ENCODE measurements at regions not wholly inside any gene's neighbourhood (a gene's known extent, or its start where the extent isn't known, plus 50 kb on each side); places are given as distances from the start of the nearest gene placed in this dataset.
A peak's percentile ranks its signal among the peaks of the same experiment; 100 is the strongest.
"Not testable (repeated sequence)": the region's sequence is repeated elsewhere in the genome, so short reads cannot be mapped to it uniquely, and the experiment has no call there.

DNA sequence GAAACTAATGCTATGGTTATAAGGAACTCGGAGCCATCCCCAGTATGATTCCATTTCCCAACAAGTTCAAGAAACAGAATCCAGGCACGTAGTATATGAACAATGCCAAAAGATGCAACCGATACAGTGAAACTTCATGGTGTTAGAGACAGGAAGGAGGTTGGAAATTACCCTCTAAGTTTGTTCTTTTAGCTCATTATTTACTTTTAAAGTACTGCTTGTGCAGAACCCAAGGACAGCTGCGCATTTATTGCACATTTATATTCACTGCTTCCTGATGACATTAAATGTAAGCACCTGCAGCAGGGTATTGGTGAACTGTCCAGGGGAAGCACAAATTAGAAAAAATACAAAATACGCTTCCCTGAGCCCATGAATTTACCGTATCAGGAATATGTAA, 63.0 kb upstream of the CYP1B1 start:
- WGBS, 2 donors = 88 to 96% methylated on average over 6 of the region's 6 CpGs
- Histone ChIP-seq H3K4me1 (no peaks in the 10 kb centered on the region), H3K27me3 (no peaks in the 10 kb centered on the region), H3K27ac (no peak overlapping the region), H3K4me3 (replicated peaks in 1 of 3) (no peak overlapping the region), H3K36me3 (no peaks in the 10 kb centered on the region), H3K9me3 (no peaks in the 10 kb centered on the region)
- DNase-seq = no peak
- intact Hi-C loops (cut with DNase I) = no loop called here
- no peak for TF ChIP-seq POLR2A (IDR thresholded peaks at IDR 0.05)
- TF ChIP-seq, protein P1, sequence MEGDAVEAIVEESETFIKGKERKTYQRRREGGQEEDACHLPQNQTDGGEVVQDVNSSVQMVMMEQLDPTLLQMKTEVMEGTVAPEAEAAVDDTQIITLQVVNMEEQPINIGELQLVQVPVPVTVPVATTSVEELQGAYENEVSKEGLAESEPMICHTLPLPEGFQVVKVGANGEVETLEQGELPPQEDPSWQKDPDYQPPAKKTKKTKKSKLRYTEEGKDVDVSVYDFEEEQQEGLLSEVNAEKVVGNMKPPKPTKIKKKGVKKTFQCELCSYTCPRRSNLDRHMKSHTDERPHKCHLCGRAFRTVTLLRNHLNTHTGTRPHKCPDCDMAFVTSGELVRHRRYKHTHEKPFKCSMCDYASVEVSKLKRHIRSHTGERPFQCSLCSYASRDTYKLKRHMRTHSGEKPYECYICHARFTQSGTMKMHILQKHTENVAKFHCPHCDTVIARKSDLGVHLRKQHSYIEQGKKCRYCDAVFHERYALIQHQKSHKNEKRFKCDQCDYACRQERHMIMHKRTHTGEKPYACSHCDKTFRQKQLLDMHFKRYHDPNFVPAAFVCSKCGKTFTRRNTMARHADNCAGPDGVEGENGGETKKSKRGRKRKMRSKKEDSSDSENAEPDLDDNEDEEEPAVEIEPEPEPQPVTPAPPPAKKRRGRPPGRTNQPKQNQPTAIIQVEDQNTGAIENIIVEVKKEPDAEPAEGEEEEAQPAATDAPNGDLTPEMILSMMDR (IDR thresholded peaks at IDR 0.05) = no peak

DNA sequence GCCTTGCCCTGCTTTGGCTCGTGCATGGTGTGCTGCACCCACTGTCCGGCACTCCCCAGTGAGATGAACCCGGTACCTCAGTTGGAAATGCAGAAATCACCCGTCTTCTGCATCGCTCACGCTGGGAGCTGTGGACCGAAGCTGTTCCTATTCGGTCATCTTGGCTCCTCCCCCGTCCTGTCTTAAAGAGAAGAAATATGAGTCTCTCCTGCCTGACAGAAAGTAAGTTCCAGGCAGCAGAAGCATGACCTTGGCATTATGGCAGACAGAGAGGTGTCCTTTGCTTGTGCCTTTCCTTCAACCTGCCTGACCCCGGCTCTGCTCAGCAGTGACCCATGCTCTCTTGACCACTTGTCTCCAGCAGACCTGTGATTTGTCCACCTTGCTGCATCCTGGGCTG, 62.5 kb upstream of the CYP1B1 start:
- WGBS, 2 donors = 90 to 96% methylated on average over 10 of the region's 10 CpGs
- no peaks in the 10 kb centered on the region for H3K4me1 ChIP-seq
- H3K4me3 ChIP-seq (replicated peaks in 1 of 3) = no peak overlapping the region
- H3K27ac ChIP-seq = no peak overlapping the region
- no peak for DNase-seq
- intact Hi-C loops (cut with DNase I) = no loop called here
- H3K9me3 ChIP-seq = no peaks in the 10 kb centered on the region
- TF ChIP-seq POLR2A (IDR thresholded peaks at IDR 0.05) = no peak
- TF ChIP-seq, protein P1 (IDR thresholded peaks at IDR 0.05) = no peak
- H3K27me3 ChIP-seq = no peaks in the 10 kb centered on the region
- no peaks in the 10 kb centered on the region for H3K36me3 ChIP-seq

DNA sequence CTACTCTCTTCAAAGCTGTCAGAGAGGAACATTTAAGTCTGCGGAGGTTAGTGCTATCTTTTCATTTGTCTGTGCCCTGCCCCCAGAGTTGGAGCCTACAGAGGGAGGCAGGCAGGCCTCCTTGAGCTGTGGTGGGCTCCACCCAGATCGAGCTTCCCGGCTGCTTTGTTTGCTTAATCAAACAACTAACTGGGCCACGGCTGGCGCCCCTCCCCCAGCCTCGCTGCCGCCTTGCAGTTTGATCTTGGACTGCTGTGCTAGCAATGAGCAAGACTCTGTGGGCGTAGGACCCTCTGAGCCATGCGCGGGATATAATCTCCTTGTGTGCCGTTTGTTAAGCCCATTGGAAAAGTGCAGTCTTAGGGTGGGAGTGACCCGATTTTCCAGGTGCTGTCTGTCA, 62.0 kb upstream of the CYP1B1 start:
- H3K27ac ChIP-seq; H3K9me3 ChIP-seq; H3K4me1 ChIP-seq; H3K36me3 ChIP-seq; DNase-seq; H3K4me3 ChIP-seq (replicated peaks in 1 of 3); H3K27me3 ChIP-seq; intact Hi-C loops (cut with DNase I): not testable (repeated sequence)
- 90 to 100% methylated on average over 12 of the region's 12 CpGs for WGBS, 2 donors

DNA sequence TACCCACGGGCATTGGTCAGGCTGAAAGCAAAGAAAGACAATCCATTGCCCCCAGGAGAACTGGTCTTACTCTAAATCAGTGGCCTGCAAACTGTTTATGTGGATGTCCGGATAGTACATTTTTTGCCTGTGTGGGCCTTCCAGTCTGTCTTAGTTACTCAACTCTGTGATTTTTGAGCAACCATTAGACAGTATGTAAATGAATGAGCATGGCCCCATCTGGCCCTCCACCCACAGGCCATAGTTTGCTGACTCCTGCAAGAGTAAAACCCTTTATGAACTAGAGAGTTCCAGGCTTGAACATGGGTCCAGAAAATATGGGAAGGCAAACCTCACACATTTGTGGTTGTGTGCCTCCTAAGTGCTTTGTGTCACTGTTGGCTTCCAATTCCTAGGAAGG, 55.7 kb upstream of the CYP1B1 start:
- TF ChIP-seq POLR2A (IDR thresholded peaks at IDR 0.05) = no peak
- TF ChIP-seq, protein P1 (IDR thresholded peaks at IDR 0.05) = no peak
- no peak for DNase-seq
- Histone ChIP-seq H3K4me1 (peaks cover 0 to 3% of the 10 kb centered on the region in 2 donors), H3K27ac (no peak overlapping the region), H3K4me3 (replicated peaks in 1 of 3) (no peak overlapping the region), H3K36me3 (no peaks in the 10 kb centered on the region), H3K9me3 (no peaks in the 10 kb centered on the region), H3K27me3 (no peaks in the 10 kb centered on the region)
- intact Hi-C loops (cut with DNase I) = no loop called here
- 94 to 100% methylated on average over 2 of the region's 2 CpGs for WGBS, 2 donors

DNA sequence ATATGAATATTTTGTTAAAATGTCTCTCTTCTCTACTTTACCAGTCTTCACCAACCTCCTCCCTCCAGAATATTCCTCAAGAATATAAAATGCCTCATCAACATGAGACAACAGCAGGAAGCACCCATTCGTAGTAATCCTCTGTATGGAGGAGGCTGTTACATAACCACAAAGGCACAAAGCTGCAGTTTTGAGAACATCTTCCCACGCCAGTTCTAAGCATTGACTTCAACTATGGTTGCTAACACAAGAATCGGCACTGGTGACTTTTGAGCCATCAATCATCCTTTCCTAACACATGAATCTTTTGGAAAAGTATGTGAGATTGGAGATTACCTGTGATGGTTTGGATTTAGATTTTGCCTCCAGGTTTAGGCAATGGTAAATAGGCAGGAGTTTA, 54.9 kb upstream of the CYP1B1 start:
- H3K36me3 ChIP-seq = no peaks in the 10 kb centered on the region
- H3K4me3 ChIP-seq (replicated peaks in 1 of 3) = no peak overlapping the region
- H3K27ac ChIP-seq = no peak overlapping the region
- TF ChIP-seq POLR2A (IDR thresholded peaks at IDR 0.05) = no peak
- TF ChIP-seq, protein P1 (IDR thresholded peaks at IDR 0.05) = no peak
- 85 to 91% methylated on average over 3 of the region's 3 CpGs for WGBS, 2 donors
- H3K9me3 ChIP-seq = no peaks in the 10 kb centered on the region
- H3K4me1 ChIP-seq = peaks cover 0 to 3% of the 10 kb centered on the region in 2 donors
- DNase-seq = no peak
- intact Hi-C loops (cut with DNase I) = no loop called here
- H3K27me3 ChIP-seq = no peaks in the 10 kb centered on the region

DNA sequence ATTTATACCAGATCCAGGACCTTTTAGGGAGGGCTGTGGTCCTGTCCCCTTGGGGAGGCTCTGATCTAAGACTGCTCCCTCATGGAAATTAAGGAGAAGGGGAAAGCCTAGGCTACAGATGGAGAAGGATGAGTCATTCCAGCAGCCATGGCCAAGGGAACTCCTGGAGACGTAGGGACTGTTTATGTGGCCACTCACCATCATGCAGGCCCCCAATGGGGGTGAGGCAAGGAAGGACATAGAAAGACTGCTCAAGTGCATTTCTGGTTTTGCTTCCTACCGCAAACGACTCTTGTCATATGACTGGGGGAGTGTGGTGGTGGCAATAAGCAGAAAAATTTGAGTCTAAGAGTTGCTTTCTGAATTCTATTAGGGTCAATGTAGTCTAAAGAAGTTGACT, 54.0 kb upstream of the CYP1B1 start:
- no peaks in the 10 kb centered on the region for H3K27me3 ChIP-seq
- TF ChIP-seq, protein P1 (IDR thresholded peaks at IDR 0.05) = no peak
- no peak for TF ChIP-seq POLR2A (IDR thresholded peaks at IDR 0.05)
- H3K36me3 ChIP-seq = no peaks in the 10 kb centered on the region
- H3K4me3 ChIP-seq (replicated peaks in 1 of 3) = no peak overlapping the region
- 81 to 85% methylated on average over 3 of the region's 3 CpGs for WGBS, 2 donors
- intact Hi-C loops (cut with DNase I) = no loop called here
- no peaks in the 10 kb centered on the region for H3K9me3 ChIP-seq
- H3K27ac ChIP-seq = peak overlapping the region in 1 of 3 donors; percentile 17
- peaks cover 0 to 3% of the 10 kb centered on the region in 2 donors for H3K4me1 ChIP-seq
- DNase-seq = no peak

Data from thyroid gland (tissue), 4 donors.